IMR-90 (cell line): ENCODE measurements at regions not wholly inside any gene's neighbourhood (a gene's known extent, or its start where the extent isn't known, plus 50 kb on each side); places are given as distances from the start of the nearest gene placed in this dataset.

ENCODE experiments used
- ATAC-seq: fragments of 200-7000 bp; cut with Tn5 transposase; 2 replicates; pipeline ENCODE4 v1.9.1; 2020; ENCODE audit warnings: low read depth, mild to moderate bottlenecking, moderate library complexity
- BruUV-seq: library from RNA; stranded (reverse); fragments of 400-500 nt; replicated peaks from 2 replicates; lab custom pipeline; 2021; lab: Mats Ljungman, UMichigan
- CTCF ChIA-PET: fragments of 300-600 bp; formaldehyde crosslinking; extraction: SDS; loops from one replicate; lab custom pipeline; 2021; ENCODE audit warnings: antibody characterized with exemption; lab: Yijun Ruan, JAX
- POLR2A ChIA-PET: fragments of 300-600 bp; sonication (Branson Sonifier 250); formaldehyde crosslinking; loops from one replicate; lab custom pipeline; 2022; ENCODE audit warnings: antibody characterized with exemption; ENCODE audit not compliant: unreplicated experiment; lab: Charles Lee
- DNase-seq: peaks from one replicate; pipeline ENCODE4 v3.0.0; 2013
- H2AFZ ChIP-seq: replicated peaks from 2 replicates; pipeline ENCODE3; 2013; ENCODE audit warnings: low read length, mild to moderate bottlenecking; ENCODE audit not compliant: poor library complexity
- H2AK5ac ChIP-seq: 2 replicates; pipeline ENCODE4 v1.6.1; 2013; ENCODE audit warnings: low read depth, low read length, inconsistent platforms
- H2AK9ac ChIP-seq: replicated peaks from 2 replicates; pipeline ENCODE3; 2013; ENCODE audit warnings: mild to moderate bottlenecking, low read depth, low read length, moderate library complexity; ENCODE audit not compliant: poor library complexity
- H2BK120ac ChIP-seq: 2 replicates; pipeline ENCODE4 v1.6.1; 2013; ENCODE audit warnings: low read depth, low read length, inconsistent platforms
- H2BK15ac ChIP-seq: 3 replicates; pipeline ENCODE4 v1.6.1; 2013; ENCODE audit warnings: low read depth, low read length, inconsistent platforms
- H2BK20ac ChIP-seq: 2 replicates; pipeline ENCODE4 v1.6.1; 2013; ENCODE audit warnings: low read depth, mild to moderate bottlenecking, inconsistent platforms, low read length, moderate library complexity
- H2BK5ac ChIP-seq: 2 replicates; pipeline ENCODE4 v1.6.1; 2013; ENCODE audit warnings: mild to moderate bottlenecking, low read depth, low read length, inconsistent platforms; ENCODE audit not compliant: poor library complexity, severe bottlenecking
- H3K14ac ChIP-seq: replicated peaks from 2 replicates; pipeline ENCODE4 v1.6.1; 2013; ENCODE audit warnings: low read depth, low read length, inconsistent platforms
- H3K18ac ChIP-seq: 2 replicates; pipeline ENCODE4 v1.6.1; 2013; ENCODE audit warnings: low read depth, low read length, control low read depth
- H3K23ac ChIP-seq: 2 replicates; pipeline ENCODE4 v1.6.1; 2013; ENCODE audit warnings: low read depth, low read length, inconsistent platforms
- H3K27ac ChIP-seq: 2 replicates; pipeline ENCODE4 v1.5.1; 2013; ENCODE audit warnings: mild to moderate bottlenecking, control low read depth, low read length; ENCODE audit not compliant: insufficient read depth
- H3K27me3 ChIP-seq: 2 replicates; pipeline ENCODE4 v1.6.1; 2013; ENCODE audit warnings: low read length; ENCODE audit not compliant: control insufficient read depth, insufficient read depth
- H3K36me3 ChIP-seq: 2 replicates; pipeline ENCODE4 v1.6.1; 2013; ENCODE audit warnings: low read length, mixed read lengths; ENCODE audit not compliant: control insufficient read depth, insufficient read depth
- H3K4ac ChIP-seq: 2 replicates; pipeline ENCODE4 v1.6.1; 2013; ENCODE audit warnings: low read depth, low read length, inconsistent platforms
- H3K4me1 ChIP-seq: 2 replicates; pipeline ENCODE4 v1.6.1; 2013; ENCODE audit warnings: low read length, mixed read lengths; ENCODE audit not compliant: control insufficient read depth, insufficient read depth
- H3K4me2 ChIP-seq: 2 replicates; pipeline ENCODE4 v1.6.1; 2013; ENCODE audit warnings: low read depth, mild to moderate bottlenecking, control low read depth, low read length, moderate library complexity
- H3K4me3 ChIP-seq: 2 replicates; pipeline ENCODE4 v1.5.1; 2013; ENCODE audit warnings: low read depth, mild to moderate bottlenecking, control low read depth, low read length, moderate library complexity; ENCODE audit not compliant: insufficient read depth
- H3K56ac ChIP-seq: 2 replicates; pipeline ENCODE4 v1.6.1; 2013; ENCODE audit warnings: low read length, inconsistent platforms; ENCODE audit not compliant: insufficient read depth; ENCODE audit errors: extremely low read depth
- H3K79me1 ChIP-seq, 2 experiments: 2 replicates each; pipeline ENCODE4 v1.6.1; 2013; ENCODE audit warnings: low read length in 2 of 2, inconsistent platforms in 1 of 2, low read depth in 1 of 2
- H3K9ac ChIP-seq: 2 replicates; pipeline ENCODE4 v1.6.1; 2013; ENCODE audit warnings: low read depth, low read length, control low read depth
- H3K9me1 ChIP-seq: 2 replicates; pipeline ENCODE4 v1.6.1; 2013; ENCODE audit warnings: low read length, inconsistent platforms; ENCODE audit not compliant: insufficient read depth
- H3K9me3 ChIP-seq: 2 replicates; pipeline ENCODE4 v1.6.1; 2013; ENCODE audit warnings: low read length; ENCODE audit not compliant: control insufficient read depth, insufficient read depth
- H4K20me1 ChIP-seq: 2 replicates; pipeline ENCODE4 v1.6.1; 2013; ENCODE audit warnings: low read length, inconsistent platforms; ENCODE audit not compliant: insufficient read depth
- H4K5ac ChIP-seq: 2 replicates; pipeline ENCODE4 v1.6.1; 2013; ENCODE audit warnings: mild to moderate bottlenecking, low read depth, low read length, control low read depth
- H4K8ac ChIP-seq, 2 experiments: 2 replicates each; pipeline ENCODE4 v1.6.1; 2013; ENCODE audit warnings: low read depth in 2 of 2, low read length in 2 of 2, control low read depth in 1 of 2, inconsistent platforms in 1 of 2
- H4K91ac ChIP-seq: 2 replicates; pipeline ENCODE4 v1.6.1; 2013; ENCODE audit warnings: low read depth, low read length, inconsistent platforms; ENCODE audit not compliant: insufficient read depth
- BHLHE40 ChIP-seq: fragments of 150-350 bp; IDR thresholded peaks from 2 replicates; pipeline ENCODE4 v1.6.1; 2016; ENCODE audit warnings: mild to moderate bottlenecking, low read depth, low read length
- CEBPB ChIP-seq: IDR thresholded peaks from 2 replicates; pipeline ENCODE4 v1.6.1; 2012; ENCODE audit warnings: low read depth, low read length, improper control_type of control experiment
- CTCF ChIP-seq: conservative IDR thresholded peaks from 2 replicates; pipeline ENCODE4 v1.5.1; 2012; ENCODE audit warnings: mild to moderate bottlenecking, low read depth, low read length, improper control_type of control experiment
- ELK1 ChIP-seq: fragments of 150-350 bp; IDR thresholded peaks from 2 replicates; pipeline ENCODE4 v1.6.1; 2016; ENCODE audit warnings: low read depth, mild to moderate bottlenecking, low read length, moderate library complexity, borderline replicate concordance
- FOS ChIP-seq: fragments of 150-350 bp; IDR thresholded peaks from 2 replicates; pipeline ENCODE4 v1.6.1; 2016; ENCODE audit warnings: low read depth, low read length
- MAFK ChIP-seq: IDR thresholded peaks from 2 replicates; pipeline ENCODE4 v1.6.1; 2012; ENCODE audit warnings: low read depth, low read length, improper control_type of control experiment
- MAZ ChIP-seq: IDR thresholded peaks from 2 replicates; pipeline ENCODE4 v1.6.1; 2012; ENCODE audit warnings: low read depth, mild to moderate bottlenecking, low read length, improper control_type of control experiment, moderate library complexity, borderline replicate concordance
- NFE2L2 ChIP-seq: fragments of 150-350 bp; IDR thresholded peaks from 2 replicates; pipeline ENCODE4 v1.6.1; 2016; ENCODE audit warnings: low read depth, mild to moderate bottlenecking, low read length
- POLR2A ChIP-seq: IDR thresholded peaks from 2 replicates; pipeline ENCODE4 v1.6.1; 2012; ENCODE audit warnings: mild to moderate bottlenecking, low read depth, low read length
- RCOR1 ChIP-seq: IDR thresholded peaks from 2 replicates; pipeline ENCODE4 v1.6.1; 2012; ENCODE audit warnings: mild to moderate bottlenecking, low read length, improper control_type of control experiment; ENCODE audit not compliant: insufficient replicate concordance
- RFX5 ChIP-seq: IDR thresholded peaks from 2 replicates; pipeline ENCODE4 v1.8.0; 2012; ENCODE audit warnings: low read depth, mild to moderate bottlenecking, low read length, moderate library complexity
- USF2 ChIP-seq: fragments of 150-350 bp; IDR thresholded peaks from 2 replicates; pipeline ENCODE4 v1.6.1; 2017; ENCODE audit warnings: mild to moderate bottlenecking, antibody characterized with exemption, low read length, low read depth
- WGBS, 2 experiments: methylation state at CpG; one replicate each; pipeline versions ENCODE4 v1.1.5 to v1.1.7; 2013; ENCODE audit warnings: missing lambda C conversion rate in 2 of 2; ENCODE audit not compliant: insufficient read length in 1 of 2; ENCODE audit errors: extremely low coverage in 2 of 2; 5-methylcytosine and 5-hydroxymethylcytosine counted together
- dilution Hi-C: fragments of 300-500 bp; cut with HindIII; formaldehyde crosslinking; loops from one replicate; pipeline ENCODE4 v1.14.3; 2018; ENCODE audit warnings: low sequenced_read_pairs; ENCODE audit not compliant: unreplicated experiment
- in situ Hi-C: fragments of 300-500 bp; cut with MboI; formaldehyde crosslinking; loops from 3 replicates; pipeline ENCODE4 v1.14.3; 2019; ENCODE audit warnings: low sequenced_read_pairs, inconsistent platforms, mixed read lengths
- intact Hi-C: fragments of 100-400 bp; cut with micrococcal nuclease; formaldehyde crosslinking; loops from 2 replicates; pipeline ENCODE4 v1.10.0; 2022

GRCh38 chr14:34015383-34015782 is 64.5 kb upstream of the EGLN3 start:
- H2BK20ac ChIP-seq = no peak overlapping the region
- H2BK15ac ChIP-seq = no peak overlapping the region
- no peak overlapping the region for H2AK9ac ChIP-seq
- H3K9ac ChIP-seq = no peak overlapping the region
- H3K4me3 ChIP-seq = no peak overlapping the region
- no peak overlapping the region for H4K5ac ChIP-seq
- H3K27me3 ChIP-seq = peaks cover 2% of the 10 kb centered on the region; the same call in 1 of the 2 replicates
- no peak overlapping the region for H2AK5ac ChIP-seq
- ATAC-seq (no peak), DNase-seq (no peak)
- no peak overlapping the region for H2BK5ac ChIP-seq
- H2AFZ ChIP-seq = no peak overlapping the region
- H3K9me3 ChIP-seq = no peaks in the 10 kb centered on the region
- H2BK120ac ChIP-seq = no peak overlapping the region
- no peak overlapping the region for H4K8ac ChIP-seq
- ChIA-PET CTCF (no interaction called here), POLR2A (no interaction called here)
- H3K56ac ChIP-seq = no peak overlapping the region
- WGBS, 2 experiments = no CpG with 5 or more reads among the region's 2 CpGs
- no peaks in the 10 kb centered on the region for H4K20me1 ChIP-seq
- no peak overlapping the region for H3K4me2 ChIP-seq
- H3K14ac ChIP-seq = no peak overlapping the region
- H3K27ac ChIP-seq = no peak overlapping the region
- no peaks in the 10 kb centered on the region for H3K9me1 ChIP-seq
- H3K18ac ChIP-seq = no peak overlapping the region
- H3K4me1 ChIP-seq = no peaks in the 10 kb centered on the region
- TF ChIP-seq RCOR1 = no peak
- TF ChIP-seq CTCF = no peak
- TF ChIP-seq NFE2L2 = no peak
- no peak for TF ChIP-seq MAFK
- TF ChIP-seq FOS = no peak
- TF ChIP-seq BHLHE40 = no peak
- no peak for TF ChIP-seq CEBPB
- no peak for TF ChIP-seq POLR2A
- TF ChIP-seq USF2 = no peak
- no peak for TF ChIP-seq ELK1
- no peak for TF ChIP-seq RFX5
- TF ChIP-seq MAZ = no peak
- H3K23ac ChIP-seq = no peak overlapping the region
- dilution Hi-C loops = no loop called here
- H3K4ac ChIP-seq = no peak overlapping the region
- H3K79me1 ChIP-seq = no peaks in the 10 kb centered on the region
- in situ Hi-C loops = no loop called here
- BruUV-seq = no TSS peak
- intact Hi-C loops = no loop called here
- H3K36me3 ChIP-seq = no peaks in the 10 kb centered on the region
- no peak overlapping the region for H4K91ac ChIP-seq
